Naive thymus-derived CD4-positive, alpha-beta T cell (primary cell): ENCODE measurements at regions not wholly inside any gene's neighbourhood (a gene's known extent, or its start where the extent isn't known, plus 50 kb on each side); places are given as distances from the start of the nearest gene placed in this dataset.

Experiments used
- ATAC-seq: fragments of 150-1000 bp; cut with Tn5 transposase; 2 replicates; pipeline ENCODE4 v1.10.0; 2021; ENCODE audit warnings: mild to moderate bottlenecking, moderate library complexity
- CTCF ChIA-PET: fragments of 350-600 bp; sonication (Branson Sonifier 250); formaldehyde crosslinking; loops from one replicate; lab custom pipeline; 2021; ENCODE audit warnings: antibody characterized with exemption; lab: Charles Lee
- POLR2A ChIA-PET: fragments of 350-600 bp; sonication (Branson Sonifier 250); formaldehyde crosslinking; loops from one replicate; lab custom pipeline; 2021; ENCODE audit warnings: antibody characterized with exemption, inconsistent platforms; lab: Charles Lee
- DNase-seq, 9 donors: peaks; one replicate each; pipeline versions ENCODE4 v3.0.0 to v3.0.0-alpha.2; 2020 to 2022; ENCODE audit warnings: mixed read lengths in 1 of 9
- H3K27ac ChIP-seq: one replicate; pipeline ENCODE4 v1.7.0; 2013; ENCODE audit warnings: mild to moderate bottlenecking, low read depth, low read length, moderate library complexity
- H3K27me3 ChIP-seq, 2 donors: one replicate each; pipeline ENCODE4 v1.7.0; 2013; ENCODE audit warnings: low read length in 2 of 2, mild to moderate bottlenecking in 2 of 2, moderate library complexity in 2 of 2; ENCODE audit not compliant: control insufficient read depth in 2 of 2, insufficient read depth in 2 of 2
- H3K36me3 ChIP-seq, 3 experiments: 1 replicate in 2 of 3; 2 replicates in 1 of 3; pipeline ENCODE4 v1.7.0; 2013; ENCODE audit warnings: low read length in 3 of 3, mild to moderate bottlenecking in 3 of 3, moderate library complexity in 1 of 3; ENCODE audit not compliant: insufficient read depth in 3 of 3, control insufficient read depth in 2 of 3
- H3K4me1 ChIP-seq, 2 donors: one replicate each; pipeline ENCODE4 v1.7.0; 2013; ENCODE audit warnings: low read length in 2 of 2, mild to moderate bottlenecking in 2 of 2, moderate library complexity in 1 of 2; ENCODE audit not compliant: control insufficient read depth in 2 of 2, insufficient read depth in 2 of 2
- H3K4me3 ChIP-seq: 2 replicates; pipeline ENCODE4 v1.7.0; 2013; ENCODE audit warnings: mild to moderate bottlenecking, low read length
- H3K9me3 ChIP-seq, 3 experiments: 1 replicate in 2 of 3; 2 replicates in 1 of 3; pipeline ENCODE4 v1.7.0; 2013; ENCODE audit warnings: low read length in 3 of 3; ENCODE audit not compliant: control insufficient read depth in 2 of 3
- H3K27ac Mint-ChIP-seq, 9 donors: one replicate each; pipeline ENCODE4 v1.8.0; 2020 to 2022; ENCODE audit warnings: mixed read lengths in 9 of 9, mild to moderate bottlenecking in 8 of 9, moderate library complexity in 5 of 9, inconsistent platforms in 2 of 9
- H3K27me3 Mint-ChIP-seq, 5 donors: one replicate each; pipeline ENCODE4 v1.8.0; 2021 to 2022; ENCODE audit warnings: mixed read lengths in 5 of 5, mild to moderate bottlenecking in 1 of 5
- H3K36me3 Mint-ChIP-seq, 5 donors: one replicate each; pipeline ENCODE4 v1.8.0; 2020 to 2022; ENCODE audit warnings: mixed read lengths in 5 of 5, mild to moderate bottlenecking in 3 of 5, inconsistent platforms in 1 of 5
- H3K4me1 Mint-ChIP-seq, 7 donors: one replicate each; pipeline ENCODE4 v1.8.0; 2020 to 2022; ENCODE audit warnings: mixed read lengths in 7 of 7, mild to moderate bottlenecking in 3 of 7, inconsistent platforms in 1 of 7
- H3K4me3 Mint-ChIP-seq, 10 donors: one replicate each; pipeline ENCODE4 v1.8.0; 2020 to 2022; ENCODE audit warnings: mild to moderate bottlenecking in 10 of 10, mixed read lengths in 10 of 10, moderate library complexity in 6 of 10, inconsistent platforms in 2 of 10
- H3K9me3 Mint-ChIP-seq, 11 donors: one replicate each; pipeline ENCODE4 v1.8.0; 2020 to 2022; ENCODE audit warnings: mixed read lengths in 11 of 11, mild to moderate bottlenecking in 4 of 11, inconsistent platforms in 1 of 11, moderate library complexity in 1 of 11
- intact Hi-C, 2 donors: fragments of 100-400 bp; cut with micrococcal nuclease; formaldehyde crosslinking; loops; one replicate each; pipeline ENCODE4 v1.15.1; 2023

DNA sequence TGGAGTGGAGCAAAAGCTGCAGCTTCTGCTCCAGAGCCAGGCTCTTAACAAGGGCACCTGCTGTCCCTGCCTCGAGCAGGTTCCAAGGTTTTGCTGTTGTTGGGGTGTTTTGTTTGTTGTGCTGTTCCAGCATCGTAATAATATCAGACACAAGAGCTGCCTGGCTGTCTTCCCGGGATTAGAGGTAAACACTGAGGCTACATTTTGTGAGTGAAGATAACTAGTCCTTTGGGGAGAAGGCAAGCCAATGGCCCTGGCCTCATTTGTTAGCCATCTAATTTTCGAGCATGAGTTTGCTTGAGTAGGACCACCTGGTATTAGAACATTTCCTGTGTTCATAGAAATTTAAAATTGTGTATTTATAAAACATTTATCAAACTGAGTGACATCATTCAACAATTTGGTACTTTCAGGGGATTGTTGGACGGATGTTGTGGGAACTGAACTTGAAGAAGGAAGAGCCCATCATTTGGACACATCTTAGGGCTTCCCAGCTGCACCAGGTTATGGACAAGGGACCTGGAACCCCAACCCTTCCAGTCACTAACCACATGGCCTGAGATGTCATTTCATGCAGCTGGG is 555.0 kb downstream of the TNS3 start:
- no peaks in the 10 kb centered on the region for H3K4me1 Mint-ChIP-seq
- Histone ChIP-seq H3K27ac (no peak overlapping the region), H3K4me3 (no peak overlapping the region), H3K9me3 (no peaks in the 10 kb centered on the region), H3K36me3 (no peaks in the 10 kb centered on the region), H3K27me3 (no peaks in the 10 kb centered on the region), H3K4me1 (no peaks in the 10 kb centered on the region)
- H3K36me3 Mint-ChIP-seq: no peaks in the 10 kb centered on the region
- H3K4me3 Mint-ChIP-seq: no peak overlapping the region
- no peak overlapping the region for H3K27ac Mint-ChIP-seq
- ChIA-PET CTCF (no interaction called here), POLR2A (no interaction called here)
- intact Hi-C loops: no loop called here
- no peak for DNase-seq
- H3K9me3 Mint-ChIP-seq: peaks cover 0 to 8% (median 2%) of the 10 kb centered on the region in 11 donors
- peaks cover 0 to 6% (median 0%) of the 10 kb centered on the region in 5 donors for H3K27me3 Mint-ChIP-seq
- ATAC-seq: no peak

DNA sequence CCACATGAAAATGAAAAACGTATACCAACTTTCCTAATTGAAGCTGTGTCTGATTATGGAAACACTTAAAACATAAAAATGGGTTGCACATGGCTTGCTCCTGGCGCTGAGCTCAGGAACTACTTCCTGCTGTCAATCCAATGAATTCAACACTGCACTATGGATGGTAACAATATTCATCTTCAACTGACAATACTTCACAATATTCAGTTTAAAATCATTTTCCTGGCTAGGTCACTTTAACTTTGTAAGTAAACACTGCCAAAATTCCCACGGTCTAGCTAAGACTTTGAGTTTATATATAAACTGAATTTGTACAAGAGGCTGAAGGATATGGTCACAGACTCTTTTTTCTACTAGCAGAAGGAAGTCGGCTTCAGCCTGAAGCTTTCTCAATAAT is 556.9 kb downstream of the TNS3 start:
- Histone ChIP-seq H3K36me3 (no peaks in the 10 kb centered on the region), H3K4me1 (no peaks in the 10 kb centered on the region), H3K4me3 (no peak overlapping the region), H3K27me3 (no peaks in the 10 kb centered on the region), H3K27ac (no peak overlapping the region), H3K9me3 (no peaks in the 10 kb centered on the region)
- no peaks in the 10 kb centered on the region for H3K36me3 Mint-ChIP-seq
- peaks cover 0 to 14% (median 1%) of the 10 kb centered on the region in 11 donors for H3K9me3 Mint-ChIP-seq
- CTCF ChIA-PET: no interaction called here
- H3K27ac Mint-ChIP-seq: no peak overlapping the region
- ATAC-seq (no peak), DNase-seq (no peak)
- POLR2A ChIA-PET: no interaction called here
- peaks cover 0 to 4% (median 0%) of the 10 kb centered on the region in 5 donors for H3K27me3 Mint-ChIP-seq
- no peak overlapping the region for H3K4me3 Mint-ChIP-seq
- H3K4me1 Mint-ChIP-seq: no peaks in the 10 kb centered on the region
- intact Hi-C loops: no loop called here

DNA sequence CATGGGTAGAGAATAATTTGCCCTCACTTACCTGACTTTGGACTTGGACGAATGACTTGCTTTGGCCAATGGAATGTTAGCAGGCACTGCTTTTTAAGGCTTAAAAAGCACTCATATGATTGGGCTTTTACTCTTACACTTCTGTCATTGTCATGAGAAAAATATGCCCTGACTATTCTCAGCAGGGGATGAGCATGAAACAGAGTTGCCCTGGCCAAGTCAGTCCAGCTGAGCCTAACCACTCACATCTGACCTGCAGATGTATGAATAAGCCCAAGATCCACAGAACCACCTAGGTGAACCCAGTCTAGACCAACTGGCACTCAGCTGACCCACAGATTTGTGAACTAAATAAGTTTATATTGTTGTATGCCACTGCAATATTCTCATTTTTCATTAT is 573.5 kb downstream of the TNS3 start:
- intact Hi-C loops: no loop called here
- CTCF ChIA-PET: no interaction called here

DNA sequence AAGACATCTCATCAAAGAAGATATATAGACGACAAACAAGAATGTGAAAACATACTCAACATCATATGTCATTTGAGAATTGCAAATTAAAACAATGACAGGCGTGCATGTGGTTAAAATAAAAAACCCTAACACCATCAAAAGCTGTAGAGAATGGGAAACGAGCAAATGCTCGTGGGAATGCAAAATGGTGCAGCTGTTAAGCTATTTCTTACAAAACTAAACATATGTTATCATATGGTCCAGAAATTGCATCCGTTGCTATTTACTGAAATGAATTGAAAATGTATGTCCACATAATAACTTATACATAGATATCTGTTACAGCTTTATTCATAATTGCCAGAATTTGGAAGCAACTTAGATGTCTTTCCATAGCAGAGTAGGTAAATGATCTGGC is 574.4 kb downstream of the TNS3 start:
- POLR2A ChIA-PET: no interaction called here
- Mint-ChIP-seq H3K27me3 (no peaks in the 10 kb centered on the region), H3K9me3 (peaks cover 0 to 37% (median 0%) of the 10 kb centered on the region in 11 donors), H3K4me3 (no peak overlapping the region), H3K4me1 (no peaks in the 10 kb centered on the region), H3K27ac (no peak overlapping the region), H3K36me3 (no peaks in the 10 kb centered on the region)
- Histone ChIP-seq H3K27me3 (no peaks in the 10 kb centered on the region), H3K36me3 (no peaks in the 10 kb centered on the region), H3K9me3 (no peaks in the 10 kb centered on the region), H3K4me1 (no peaks in the 10 kb centered on the region), H3K4me3 (no peak overlapping the region), H3K27ac (no peak overlapping the region)
- ATAC-seq (no peak), DNase-seq (no peak)
- intact Hi-C loops: no loop called here
- CTCF ChIA-PET: no interaction called here

More for the DNA sequence above, 573.5 kb downstream of the TNS3 start:
- Histone ChIP-seq H3K27me3 (no peaks in the 10 kb centered on the region), H3K4me3 (no peak overlapping the region), H3K36me3 (no peaks in the 10 kb centered on the region), H3K4me1 (no peaks in the 10 kb centered on the region), H3K9me3 (no peaks in the 10 kb centered on the region), H3K27ac (no peak overlapping the region)
- Mint-ChIP-seq H3K36me3 (no peaks in the 10 kb centered on the region), H3K4me3 (no peak overlapping the region), H3K27me3 (no peaks in the 10 kb centered on the region), H3K4me1 (no peaks in the 10 kb centered on the region), H3K27ac (no peak overlapping the region), H3K9me3 (peaks cover 0 to 37% (median 0%) of the 10 kb centered on the region in 11 donors)
- DNase-seq (no peak), ATAC-seq (no peak)
- POLR2A ChIA-PET: no interaction called here

DNA sequence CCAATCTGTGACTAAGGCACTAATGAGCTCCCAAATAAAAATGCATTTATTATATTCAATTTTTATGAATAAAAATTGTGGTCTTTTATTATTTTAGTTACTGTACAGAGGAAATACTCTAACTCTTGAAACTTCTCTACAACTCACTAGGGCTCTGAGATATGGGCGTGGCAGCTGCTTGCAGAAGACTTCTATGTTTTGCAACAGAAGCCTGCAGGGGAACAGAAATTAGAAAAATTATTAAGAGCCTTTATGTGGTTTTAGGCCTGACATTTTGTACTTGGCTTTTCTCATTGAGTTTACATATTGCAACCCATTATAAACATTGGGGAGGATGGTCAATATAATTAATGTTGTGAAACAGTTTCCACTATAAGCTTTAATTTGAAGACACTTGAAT is 581.4 kb downstream of the TNS3 start:
- POLR2A ChIA-PET: no interaction called here
- DNase-seq: no peak

GRCh38 chr7:46999866-47000265 is 582.0 kb downstream of the TNS3 start:
- no peaks in the 10 kb centered on the region for H3K36me3 Mint-ChIP-seq
- POLR2A ChIA-PET: no interaction called here
- H3K27ac ChIP-seq: no peak overlapping the region

More for the DNA sequence above, 581.4 kb downstream of the TNS3 start:
- H3K27me3 Mint-ChIP-seq: no peaks in the 10 kb centered on the region
- no peak overlapping the region for H3K4me3 Mint-ChIP-seq
- no peaks in the 10 kb centered on the region for H3K36me3 Mint-ChIP-seq
- H3K36me3 ChIP-seq: no peaks in the 10 kb centered on the region
- H3K27me3 ChIP-seq: no peaks in the 10 kb centered on the region
- peaks cover 0 to 20% (median 0%) of the 10 kb centered on the region in 11 donors for H3K9me3 Mint-ChIP-seq
- H3K4me1 ChIP-seq: no peaks in the 10 kb centered on the region
- H3K4me1 Mint-ChIP-seq: no peaks in the 10 kb centered on the region
- no peaks in the 10 kb centered on the region for H3K9me3 ChIP-seq
- H3K27ac Mint-ChIP-seq: no peak overlapping the region
- intact Hi-C loops: no loop called here
- CTCF ChIA-PET: no interaction called here
- no peak overlapping the region for H3K4me3 ChIP-seq
- H3K27ac ChIP-seq: no peak overlapping the region
- no peak for ATAC-seq

DNA sequence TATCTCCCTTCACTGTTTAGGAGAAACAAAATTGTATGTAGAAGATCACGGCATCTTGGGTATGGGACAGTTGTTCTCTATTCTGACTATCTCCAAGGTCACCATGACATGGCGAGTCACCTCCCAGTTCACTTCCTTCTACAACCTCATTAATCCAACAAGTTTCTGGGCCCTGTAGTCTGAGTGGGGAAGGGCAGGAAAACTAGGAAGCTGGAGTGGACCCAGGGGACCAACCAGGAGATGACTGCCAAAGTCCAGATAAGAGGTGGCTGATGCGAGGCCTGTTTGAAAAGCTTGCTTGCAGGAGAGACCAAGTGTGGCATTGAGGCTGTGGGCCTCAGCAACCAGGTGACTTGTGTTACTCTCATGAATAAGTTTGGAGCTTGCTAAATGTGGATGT is 584.9 kb downstream of the TNS3 start:
- CTCF ChIA-PET: no interaction called here
- Mint-ChIP-seq H3K27ac (no peak overlapping the region), H3K4me1 (no peaks in the 10 kb centered on the region), H3K27me3 (no peaks in the 10 kb centered on the region), H3K4me3 (no peak overlapping the region), H3K36me3 (no peaks in the 10 kb centered on the region), H3K9me3 (peaks cover 0 to 6% (median 0%) of the 10 kb centered on the region in 11 donors)
- no peak overlapping the region for H3K27ac ChIP-seq
- no peak overlapping the region for H3K4me3 ChIP-seq
- intact Hi-C loops: no loop called here
- no peaks in the 10 kb centered on the region for H3K36me3 ChIP-seq
- H3K9me3 ChIP-seq: no peaks in the 10 kb centered on the region
- no peaks in the 10 kb centered on the region for H3K27me3 ChIP-seq
- ATAC-seq: no peak
- H3K4me1 ChIP-seq: no peaks in the 10 kb centered on the region
- POLR2A ChIA-PET: no interaction called here
- no peak for DNase-seq

More at GRCh38 chr7:46999866-47000265, 582.0 kb downstream of the TNS3 start:
- DNase-seq (no peak), ATAC-seq (no peak)
- no peaks in the 10 kb centered on the region for H3K9me3 ChIP-seq
- intact Hi-C loops: no loop called here
- H3K4me1 ChIP-seq: no peaks in the 10 kb centered on the region
- Mint-ChIP-seq H3K27ac (no peak overlapping the region), H3K4me1 (no peaks in the 10 kb centered on the region), H3K4me3 (no peak overlapping the region), H3K9me3 (peaks cover 0 to 13% (median 0%) of the 10 kb centered on the region in 11 donors), H3K27me3 (no peaks in the 10 kb centered on the region)
- no peak overlapping the region for H3K4me3 ChIP-seq
- no peaks in the 10 kb centered on the region for H3K36me3 ChIP-seq
- no peaks in the 10 kb centered on the region for H3K27me3 ChIP-seq
- CTCF ChIA-PET: no interaction called here
